ENCODE measurements at regions not wholly inside any gene's neighbourhood (a gene's known extent, or its start where the extent isn't known, plus 50 kb on each side); places are given as distances from the start of the nearest gene placed in this dataset.

- Histone ChIP-seq H3K27me3 (ENCODE audit: insufficient read depth, low read length) (no peaks in the 10 kb centered on the region), H3K9ac (ENCODE audit: extremely low read depth, insufficient read length, low read length) (no peak overlapping the region), H3K79me1 (ENCODE audit: insufficient read depth, low read depth, low read length, poor library complexity, severe bottlenecking) (no peaks in the 10 kb centered on the region), H2BK120ac (ENCODE audit: low read depth, low read length, poor library complexity, severe bottlenecking) (no peak overlapping the region), H2AK5ac (ENCODE audit: insufficient read length, low read length) (no peak overlapping the region), H3K18ac (ENCODE audit: insufficient read length, low read depth, low read length) (no peak overlapping the region), H3K4me2 (ENCODE audit: insufficient read depth, insufficient read length, low read length) (no peak overlapping the region), H3T11ph (ENCODE audit: low read length) (no peak overlapping the region), H3K14ac (ENCODE audit: insufficient read depth, low read length) (no peak overlapping the region), H3K4me1 (ENCODE audit: insufficient read depth, low read length) (no peaks in the 10 kb centered on the region), H2BK15ac (ENCODE audit: low read depth, low read length) (no peak overlapping the region), H3K79me2 (ENCODE audit: insufficient read depth, low read length) (no peaks in the 10 kb centered on the region; the same call in 1 of the 2 replicates), H2BK12ac (ENCODE audit: insufficient read length, low read depth, low read length) (no peak overlapping the region), H2BK20ac (ENCODE audit: low read depth, low read length, poor library complexity, severe bottlenecking) (no peak overlapping the region), H3K9me3 (ENCODE audit: control insufficient read depth, low read depth, low read length) (no peaks in the 10 kb centered on the region), H4K91ac (ENCODE audit: insufficient read length, low read depth, low read length) (no peak overlapping the region), H3K56ac (ENCODE audit: insufficient read length, low read depth, low read length) (no peak overlapping the region), H3K27ac (ENCODE audit: insufficient read length, low read depth, low read length) (no peak overlapping the region), H4K5ac (ENCODE audit: insufficient read length, low read depth, low read length) (no peak overlapping the region), H4K20me1 (ENCODE audit: control insufficient read depth, insufficient read depth, insufficient read length) (no peaks in the 10 kb centered on the region), H3K23me2 (ENCODE audit: insufficient read length, low read depth, low read length, poor library complexity, severe bottlenecking) (no peaks in the 10 kb centered on the region), H2AFZ (ENCODE audit: low read length) (no peak overlapping the region), H2BK5ac (ENCODE audit: insufficient read length, low read length) (no peak overlapping the region), H3K23ac (ENCODE audit: insufficient read length, low read depth, low read length) (no peak overlapping the region), H3K4ac (ENCODE audit: low read depth, low read length) (no peak overlapping the region), H4K8ac (replicated peaks; ENCODE audit: insufficient read length, low read depth, low read length) (no peak overlapping the region)
- no peaks in the 10 kb centered on the region; the same call in 1 of the 2 replicates for H3K27me3 Mint-ChIP-seq (ENCODE audit: low read depth)
- TF ChIP-seq CTCF (conservative IDR thresholded peaks at IDR 0.05): no peak
- no peak for DNase-seq
- no CpG with 5 or more reads among the region's 22 CpGs for WGBS (ENCODE audit: extremely low coverage, insufficient read length, low lambda C conversion rate)
- H3K36me3 Mint-ChIP-seq (ENCODE audit: insufficient read depth in 1 of 3, low read depth in 3 of 3): peaks cover 0 to 5% (median 0%) of the 10 kb centered on the region in 3 experiments; a peak in 2 of 7 replicates
- H3K27ac Mint-ChIP-seq: peak overlapping the region in 1 of 3 experiments; percentile 34; a peak in 1 of 7 replicates
- no peak overlapping the region for H3K4me3 Mint-ChIP-seq
- H3K9me3 Mint-ChIP-seq: no peaks in the 10 kb centered on the region
- no peaks in the 10 kb centered on the region; a peak in 1 of 4 replicates for H3K4me1 Mint-ChIP-seq
Measured at GRCh38 chr11:70618431-70619101, 220.2 kb downstream of the CTTN start.
